BE2C (cell line): ENCODE measurements at regions not wholly inside any gene's neighbourhood (a gene's known extent, or its start where the extent isn't known, plus 50 kb on each side); places are given as distances from the start of the nearest gene placed in this dataset.

Experiments
- DNase-seq: peaks from one replicate; pipeline ENCODE4 v3.0.0-alpha.2; 2020
- H3K27me3 ChIP-seq: fragments of 250-450 bp; sonication (Bioruptor Pico); 2 replicates; pipeline ENCODE4 v1.5.1; 2020; ENCODE audit warnings: mild to moderate bottlenecking
- H3K36me3 ChIP-seq: fragments of 250-450 bp; sonication (Bioruptor Pico); 2 replicates; pipeline ENCODE4 v1.5.1; 2020; ENCODE audit warnings: mild to moderate bottlenecking
- H3K4me1 ChIP-seq: fragments of 250-450 bp; sonication (Bioruptor Pico); 2 replicates; pipeline ENCODE4 v1.5.1; 2020
- H3K4me3 ChIP-seq: 2 replicates; pipeline ENCODE4 v1.5.1; 2011; ENCODE audit warnings: low read depth, low read length
- H3K9me3 ChIP-seq: fragments of 250-450 bp; sonication (Bioruptor Pico); 2 replicates; pipeline ENCODE4 v1.5.1; 2020
- TF ChIP-seq, protein P1 (sequence below): IDR thresholded peaks from 2 replicates; pipeline ENCODE4 v1.5.1; 2012; ENCODE audit warnings: mild to moderate bottlenecking, low read depth, low read length

DNA sequence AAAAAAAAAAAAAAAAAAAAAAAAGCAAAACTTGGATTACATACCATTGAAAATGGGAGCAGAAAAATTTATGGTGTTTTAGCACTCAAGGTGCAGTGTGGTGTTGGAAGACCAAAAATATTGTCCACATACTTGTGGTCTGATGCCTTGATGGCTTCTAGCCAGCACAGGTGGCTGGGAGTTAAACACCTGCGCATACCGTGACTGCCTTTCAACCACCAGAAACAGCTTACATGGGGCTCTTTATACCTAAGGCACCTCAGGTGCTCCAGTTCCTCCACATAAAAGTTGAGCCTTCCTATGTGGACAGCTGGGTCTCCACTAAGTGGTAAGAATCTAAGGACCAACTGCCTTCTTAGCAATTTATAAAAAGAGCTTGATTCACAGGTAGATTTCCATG is 802.6 kb upstream of the CELF4 start:
- no peak for DNase-seq
- no peaks in the 10 kb centered on the region for H3K4me1 ChIP-seq
- no peak overlapping the region for H3K4me3 ChIP-seq
- TF ChIP-seq, protein P1, sequence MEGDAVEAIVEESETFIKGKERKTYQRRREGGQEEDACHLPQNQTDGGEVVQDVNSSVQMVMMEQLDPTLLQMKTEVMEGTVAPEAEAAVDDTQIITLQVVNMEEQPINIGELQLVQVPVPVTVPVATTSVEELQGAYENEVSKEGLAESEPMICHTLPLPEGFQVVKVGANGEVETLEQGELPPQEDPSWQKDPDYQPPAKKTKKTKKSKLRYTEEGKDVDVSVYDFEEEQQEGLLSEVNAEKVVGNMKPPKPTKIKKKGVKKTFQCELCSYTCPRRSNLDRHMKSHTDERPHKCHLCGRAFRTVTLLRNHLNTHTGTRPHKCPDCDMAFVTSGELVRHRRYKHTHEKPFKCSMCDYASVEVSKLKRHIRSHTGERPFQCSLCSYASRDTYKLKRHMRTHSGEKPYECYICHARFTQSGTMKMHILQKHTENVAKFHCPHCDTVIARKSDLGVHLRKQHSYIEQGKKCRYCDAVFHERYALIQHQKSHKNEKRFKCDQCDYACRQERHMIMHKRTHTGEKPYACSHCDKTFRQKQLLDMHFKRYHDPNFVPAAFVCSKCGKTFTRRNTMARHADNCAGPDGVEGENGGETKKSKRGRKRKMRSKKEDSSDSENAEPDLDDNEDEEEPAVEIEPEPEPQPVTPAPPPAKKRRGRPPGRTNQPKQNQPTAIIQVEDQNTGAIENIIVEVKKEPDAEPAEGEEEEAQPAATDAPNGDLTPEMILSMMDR = no peak
- H3K9me3 ChIP-seq = no peaks in the 10 kb centered on the region
- no peaks in the 10 kb centered on the region for H3K27me3 ChIP-seq
- no peaks in the 10 kb centered on the region for H3K36me3 ChIP-seq

DNA sequence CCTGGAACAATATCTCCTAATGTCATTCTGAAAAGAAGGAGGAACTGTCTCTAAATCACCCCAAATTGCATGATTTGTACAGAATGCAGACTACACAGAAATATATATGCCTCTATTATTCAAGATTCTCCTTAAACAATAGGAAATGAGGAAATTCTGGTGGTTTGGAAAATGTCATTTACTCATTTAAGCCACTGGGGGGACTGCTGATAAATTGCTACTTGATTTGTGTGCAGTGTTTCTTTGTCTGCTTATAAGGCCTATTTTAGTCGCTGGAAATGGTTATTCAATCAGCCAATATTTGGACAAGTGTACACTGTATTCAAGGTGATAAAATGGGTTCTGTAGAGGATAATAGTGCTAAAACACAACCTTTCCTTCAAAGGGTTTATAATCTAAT is 801.9 kb upstream of the CELF4 start:
- TF ChIP-seq, protein P1 = no peak
- H3K27me3 ChIP-seq = no peaks in the 10 kb centered on the region
- H3K36me3 ChIP-seq = no peaks in the 10 kb centered on the region
- DNase-seq = no peak
- H3K4me1 ChIP-seq = no peaks in the 10 kb centered on the region
- no peak overlapping the region for H3K4me3 ChIP-seq
- no peaks in the 10 kb centered on the region for H3K9me3 ChIP-seq

DNA sequence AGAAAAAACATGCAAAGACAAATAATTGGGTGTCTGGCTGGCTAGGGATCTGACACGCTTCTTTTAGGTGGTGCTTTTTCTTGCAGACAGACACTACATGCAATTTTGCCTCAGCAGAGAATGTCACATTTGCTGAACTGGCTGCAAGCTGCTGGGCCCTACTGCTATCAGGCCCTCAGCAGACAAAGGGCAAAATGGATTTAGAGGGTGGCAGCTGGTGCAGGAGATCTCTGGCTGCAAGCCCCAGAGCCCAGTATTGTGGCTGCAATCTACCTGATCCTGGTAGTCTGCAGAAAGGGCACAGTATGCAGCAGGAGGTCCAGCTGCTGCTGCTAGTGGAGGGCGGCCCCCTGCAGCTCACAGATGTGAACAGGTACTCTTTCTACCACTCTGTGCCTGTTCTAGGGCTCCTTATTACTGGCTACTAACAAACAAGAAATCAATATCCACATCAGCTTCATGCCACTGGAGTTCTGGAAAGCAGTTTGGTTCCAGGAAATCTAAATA is 796.7 kb upstream of the CELF4 start:
- H3K4me3 ChIP-seq = no peak overlapping the region
- DNase-seq = no peak
- no peaks in the 10 kb centered on the region for H3K36me3 ChIP-seq
- TF ChIP-seq, protein P1 = no peak
- H3K27me3 ChIP-seq = no peaks in the 10 kb centered on the region
- no peaks in the 10 kb centered on the region for H3K4me1 ChIP-seq
- H3K9me3 ChIP-seq = no peaks in the 10 kb centered on the region

DNA sequence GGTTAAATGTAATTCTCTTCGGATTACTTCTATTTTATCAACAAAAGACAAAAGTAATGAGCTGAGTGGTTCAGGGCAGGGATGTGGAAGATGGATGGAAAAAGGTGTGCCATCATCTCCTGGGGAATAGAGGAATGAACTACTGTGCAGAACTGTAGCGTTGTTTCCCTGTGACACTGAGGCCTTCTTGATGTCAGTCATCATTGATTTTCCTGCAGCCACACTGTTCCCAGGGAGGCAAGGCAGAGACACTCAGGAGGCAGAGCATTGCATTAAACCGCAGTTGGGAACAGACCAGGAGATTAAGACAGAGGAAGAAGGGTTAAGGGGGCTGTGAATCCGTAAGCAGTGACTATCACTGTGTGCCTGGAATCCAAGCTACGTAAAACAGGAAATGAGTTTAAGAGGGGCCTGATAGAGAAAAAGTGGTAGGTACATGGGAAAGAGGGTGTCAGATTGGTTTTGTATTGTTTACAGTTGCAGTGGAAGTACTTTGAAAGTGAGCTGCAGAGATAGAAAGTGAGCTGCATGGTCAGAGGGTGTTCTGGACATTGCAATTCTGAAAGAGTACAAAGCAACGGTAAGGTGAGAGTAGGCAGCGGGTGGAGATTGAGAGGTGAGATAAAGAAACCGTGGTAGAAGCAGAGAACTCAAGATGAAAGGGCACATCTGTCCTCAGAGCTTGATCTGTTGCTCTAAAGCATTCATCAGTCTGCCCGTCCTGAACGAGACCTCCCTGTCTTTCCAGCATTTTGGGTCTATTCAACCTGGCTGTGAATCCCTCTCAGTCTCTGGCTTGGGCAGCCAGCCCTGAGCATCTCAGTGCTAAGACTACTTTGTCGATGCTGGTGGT is 793.4 kb upstream of the CELF4 start:
- Histone ChIP-seq H3K36me3 (no peaks in the 10 kb centered on the region), H3K4me1 (no peaks in the 10 kb centered on the region), H3K9me3 (no peaks in the 10 kb centered on the region), H3K4me3 (no peak overlapping the region), H3K27me3 (no peaks in the 10 kb centered on the region)
- TF ChIP-seq, protein P1 = no peak
- no peak for DNase-seq

DNA sequence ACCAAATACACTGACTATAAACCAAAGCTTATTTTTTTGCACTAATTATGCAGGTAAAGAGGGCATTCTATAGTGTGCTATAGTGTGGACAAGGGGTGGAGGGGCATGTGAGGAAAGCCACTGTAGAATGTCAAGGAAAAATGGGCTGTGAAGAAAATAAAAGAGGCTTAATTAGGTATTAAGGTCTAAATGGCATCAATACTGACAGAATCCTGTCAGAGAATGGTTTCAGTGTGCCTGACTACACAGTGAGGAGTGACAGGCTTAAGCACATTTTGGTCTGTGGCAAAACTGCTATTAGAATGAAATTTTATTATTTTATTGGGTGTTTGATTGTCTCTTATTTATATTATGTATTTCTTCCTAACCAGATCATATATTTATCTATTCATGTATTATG is 787.6 kb upstream of the CELF4 start:
- no peaks in the 10 kb centered on the region for H3K4me1 ChIP-seq
- no peak for DNase-seq

DNA sequence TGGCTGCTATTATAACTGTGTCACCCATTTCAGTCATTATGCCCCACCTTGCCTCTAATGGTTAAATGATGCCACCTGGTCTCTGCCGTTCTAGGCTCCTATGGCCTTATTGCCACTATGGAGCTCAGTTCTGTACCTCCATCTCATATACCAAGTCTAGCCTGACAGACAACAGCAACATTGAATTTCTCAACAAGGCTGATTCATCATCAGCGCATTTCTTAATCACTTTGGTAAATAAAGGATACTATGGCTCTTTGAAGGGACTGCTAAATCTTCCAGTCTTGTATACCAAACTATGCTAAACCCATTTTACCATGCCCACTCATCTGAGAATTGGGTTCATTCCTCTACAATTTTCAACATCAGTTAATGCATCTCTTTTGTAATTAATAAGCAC is 784.5 kb upstream of the CELF4 start:
- TF ChIP-seq, protein P1 = no peak
- Histone ChIP-seq H3K4me3 (no peak overlapping the region), H3K36me3 (no peaks in the 10 kb centered on the region), H3K9me3 (no peaks in the 10 kb centered on the region), H3K27me3 (no peaks in the 10 kb centered on the region), H3K4me1 (no peaks in the 10 kb centered on the region)
- DNase-seq = no peak

More for the DNA sequence above, 787.6 kb upstream of the CELF4 start:
- Histone ChIP-seq H3K4me3 (no peak overlapping the region), H3K9me3 (no peaks in the 10 kb centered on the region), H3K27me3 (no peaks in the 10 kb centered on the region), H3K36me3 (no peaks in the 10 kb centered on the region)
- TF ChIP-seq, protein P1 = no peak
